Lower lobe of right lung (tissue), 2 donors: ENCODE measurements at regions not wholly inside any gene's neighbourhood (a gene's known extent, or its start where the extent isn't known, plus 50 kb on each side); places are given as distances from the start of the nearest gene placed in this dataset.

ENCODE experiments used
- ATAC-seq, 2 donors: fragments of 200-7000 bp; cut with Tn5 transposase; one replicate each; pipeline ENCODE4 v1.9.1; 2020 to 2022; ENCODE audit warnings: mild to moderate bottlenecking in 2 of 2, moderate library complexity in 2 of 2
- DNase-seq: peaks from one replicate; pipeline ENCODE4 v3.0.0-alpha.2; 2020
- H3K27ac ChIP-seq: fragments of 200-600 bp; one replicate; pipeline ENCODE4 v1.8.0; 2022
- H3K27me3 ChIP-seq: fragments of 200-600 bp; one replicate; pipeline ENCODE4 v1.8.0; 2022; ENCODE audit warnings: low read depth
- H3K36me3 ChIP-seq: fragments of 200-600 bp; one replicate; pipeline ENCODE4 v1.8.0; 2022; ENCODE audit warnings: mild to moderate bottlenecking
- H3K4me1 ChIP-seq: fragments of 200-600 bp; one replicate; pipeline ENCODE4 v1.8.0; 2022
- H3K4me3 ChIP-seq: fragments of 200-600 bp; one replicate; pipeline ENCODE4 v1.8.0; 2022; ENCODE audit warnings: mild to moderate bottlenecking
- H3K9me3 ChIP-seq: fragments of 200-600 bp; one replicate; pipeline ENCODE4 v1.8.0; 2022
- CTCF ChIP-seq: fragments of 200-600 bp; IDR thresholded peaks from one replicate; pipeline ENCODE4 v1.8.0; 2022; ENCODE audit warnings: antibody characterized with exemption, mild to moderate bottlenecking
- intact Hi-C: fragments of 100-400 bp; cut with DNase I; formaldehyde crosslinking; loops from one replicate; pipeline ENCODE4 v1.11.0; 2022
- donor health status: DM: no; HTN: yes; CAD: no; lungs with severe emphysema.

GRCh38 chr3:103950676-103951075 is 1416.0 kb upstream of the ALCAM start:
- no peak for TF ChIP-seq CTCF
- intact Hi-C loops, result no loop called here
- Histone ChIP-seq H3K27me3 (no peaks in the 10 kb centered on the region), H3K4me1 (no peaks in the 10 kb centered on the region), H3K4me3 (no peak overlapping the region), H3K27ac (no peak overlapping the region), H3K9me3 (no peaks in the 10 kb centered on the region), H3K36me3 (no peaks in the 10 kb centered on the region)
- ATAC-seq (no peak), DNase-seq (no peak)

- no peak overlapping the region for H3K27ac ChIP-seq
- no peak for ATAC-seq
- no peak for TF ChIP-seq CTCF
- no peaks in the 10 kb centered on the region for H3K36me3 ChIP-seq
- no peaks in the 10 kb centered on the region for H3K4me1 ChIP-seq
- no peaks in the 10 kb centered on the region for H3K9me3 ChIP-seq
- no peak overlapping the region for H3K4me3 ChIP-seq
- H3K27me3 ChIP-seq, result no peaks in the 10 kb centered on the region
- no peak for DNase-seq
- intact Hi-C loops, result no loop called here
These were observed 1412.9 kb upstream of the ALCAM start for GRCh38 chr3:103953796-103954195.

- ATAC-seq, result no peak
- no peak for DNase-seq
- TF ChIP-seq CTCF, result no peak
These were observed 1405.9 kb upstream of the ALCAM start for GRCh38 chr3:103960819-103961218.

GRCh38 chr3:103963599-103963998 is 1403.1 kb upstream of the ALCAM start:
- intact Hi-C loops, result no loop called here
- no peak for TF ChIP-seq CTCF
- Histone ChIP-seq H3K4me3 (no peak overlapping the region), H3K27me3 (no peaks in the 10 kb centered on the region), H3K9me3 (no peaks in the 10 kb centered on the region), H3K4me1 (no peaks in the 10 kb centered on the region), H3K27ac (no peak overlapping the region), H3K36me3 (no peaks in the 10 kb centered on the region)
- ATAC-seq (no peak), DNase-seq (no peak)

More at GRCh38 chr3:103960819-103961218, 1405.9 kb upstream of the ALCAM start:
- Histone ChIP-seq H3K4me3 (no peak overlapping the region), H3K27me3 (no peaks in the 10 kb centered on the region), H3K9me3 (no peaks in the 10 kb centered on the region), H3K27ac (no peak overlapping the region), H3K4me1 (no peaks in the 10 kb centered on the region), H3K36me3 (no peaks in the 10 kb centered on the region)
- intact Hi-C loops, result no loop called here

- no peaks in the 10 kb centered on the region for H3K27me3 ChIP-seq
- DNase-seq (no peak), ATAC-seq (peak in 1 of 2 donors; percentile 30)
- H3K4me1 ChIP-seq, result no peaks in the 10 kb centered on the region
- no peak overlapping the region for H3K27ac ChIP-seq
- H3K4me3 ChIP-seq, result no peak overlapping the region
- H3K9me3 ChIP-seq, result no peaks in the 10 kb centered on the region
- no peaks in the 10 kb centered on the region for H3K36me3 ChIP-seq
- TF ChIP-seq CTCF, result no peak
- intact Hi-C loops, result no loop called here
These were observed 1400.9 kb upstream of the ALCAM start for GRCh38 chr3:103965764-103966163.

GRCh38 chr3:103966749-103967148 is 1400.0 kb upstream of the ALCAM start:
- DNase-seq (no peak), ATAC-seq (peak in 1 of 2 donors; percentile 53)
- no peaks in the 10 kb centered on the region for H3K27me3 ChIP-seq
- H3K4me1 ChIP-seq, result no peaks in the 10 kb centered on the region
- no peak overlapping the region for H3K27ac ChIP-seq
- H3K4me3 ChIP-seq, result no peak overlapping the region
- no peaks in the 10 kb centered on the region for H3K36me3 ChIP-seq
- no peak for TF ChIP-seq CTCF
- intact Hi-C loops, result no loop called here
- H3K9me3 ChIP-seq, result no peaks in the 10 kb centered on the region
